ENCODE measurements at regions not wholly inside any gene's neighbourhood (a gene's known extent, or its start where the extent isn't known, plus 50 kb on each side); places are given as distances from the start of the nearest gene placed in this dataset.
"Not testable (repeated sequence)": the region's sequence is repeated elsewhere in the genome, so short reads cannot be mapped to it uniquely, and the experiment has no call there.

DNA sequence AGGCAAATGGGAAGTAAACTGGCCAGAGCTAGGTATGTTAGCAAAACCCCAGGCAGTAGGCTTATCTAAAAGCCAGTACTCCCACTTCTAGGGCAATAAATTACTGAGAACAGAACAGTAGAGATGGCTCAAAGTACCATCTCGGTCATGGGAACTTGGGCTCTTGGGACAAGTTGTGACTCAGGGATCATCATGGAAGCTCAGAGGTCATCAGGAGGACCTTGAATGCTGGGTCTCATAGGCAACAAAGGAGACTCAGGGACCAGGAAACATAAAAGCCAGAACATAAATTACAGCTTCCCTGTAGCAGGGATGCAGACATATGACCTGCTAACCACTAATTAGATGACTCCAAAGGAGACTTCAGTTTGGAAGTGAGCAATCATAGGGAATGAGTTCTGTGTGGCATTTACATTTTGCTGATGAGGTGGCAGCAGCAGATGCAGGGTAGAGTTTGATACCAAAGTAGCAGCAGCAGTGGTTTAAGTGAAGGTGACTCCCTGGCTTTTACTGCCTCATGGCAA is 97.6 kb upstream of the SCAF11 start:
- no peak for DNase-seq

- no peak for DNase-seq
Observed at GRCh38 chr12:46084666-46085631, 94.6 kb upstream of the SCAF11 start.

DNA sequence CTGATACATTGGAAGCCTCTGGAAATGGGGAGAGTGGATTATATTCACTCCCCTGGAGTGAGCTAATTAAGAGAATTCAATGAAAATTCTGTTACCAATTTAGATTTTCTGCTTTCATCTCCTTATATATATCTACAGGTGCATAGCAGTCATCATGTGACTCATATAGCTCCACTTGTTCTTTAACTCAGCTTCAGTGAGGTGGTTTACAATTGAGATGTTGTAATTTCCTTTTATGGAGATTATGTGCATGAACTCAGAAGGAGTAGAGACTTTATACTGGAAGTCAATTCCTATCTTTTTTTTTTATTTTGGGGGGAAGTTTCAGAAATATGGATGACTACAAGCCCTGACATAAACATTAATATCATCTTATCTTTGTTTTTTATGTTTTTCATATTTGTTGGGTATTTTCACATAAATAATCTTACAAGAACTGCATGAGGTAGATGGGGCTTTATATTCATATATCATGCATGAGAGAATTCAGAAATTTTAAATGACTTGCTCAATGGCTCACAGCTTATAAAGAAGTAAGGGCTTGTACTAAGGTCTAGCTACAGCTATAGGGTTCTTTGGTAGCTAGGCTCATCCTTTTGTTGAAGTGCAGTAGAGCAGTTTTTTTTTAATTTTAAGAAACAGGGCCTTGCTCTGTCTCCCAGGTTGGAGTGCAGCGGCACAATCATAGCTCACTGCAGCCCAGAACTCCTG is 92.3 kb upstream of the SCAF11 start:
- no peak for DNase-seq

- DNase-seq, result no peak
Observed at GRCh38 chr12:46073321-46073720, 82.9 kb upstream of the SCAF11 start.

- DNase-seq, result peak; percentile 41 to 58 (median 47)
Observed at GRCh38 chr12:46071769-46072624, 81.6 kb upstream of the SCAF11 start.

DNA sequence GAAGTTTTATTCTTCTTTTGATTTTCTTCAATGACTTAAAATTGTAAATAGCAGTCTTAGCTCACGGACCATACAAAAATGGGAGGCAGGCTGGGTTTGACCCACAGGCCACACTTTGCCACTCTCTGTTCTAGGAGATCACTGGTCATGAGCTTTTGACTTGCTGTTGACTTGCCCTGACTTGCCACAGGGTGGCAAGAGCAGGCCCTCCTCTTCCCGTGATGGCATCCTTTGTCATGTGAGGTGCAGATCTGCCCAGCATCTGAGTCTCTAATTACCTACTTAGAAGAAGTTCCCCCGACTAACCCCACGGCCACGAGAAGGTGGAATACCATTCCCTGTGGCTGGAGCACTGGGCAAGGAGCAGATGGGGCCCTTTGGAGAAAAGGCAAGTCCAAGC is 81.0 kb upstream of the SCAF11 start:
- DNase-seq, result no peak

GRCh38 chr12:46067094-46067493 is 76.7 kb upstream of the SCAF11 start:
- no peak for DNase-seq

DNA sequence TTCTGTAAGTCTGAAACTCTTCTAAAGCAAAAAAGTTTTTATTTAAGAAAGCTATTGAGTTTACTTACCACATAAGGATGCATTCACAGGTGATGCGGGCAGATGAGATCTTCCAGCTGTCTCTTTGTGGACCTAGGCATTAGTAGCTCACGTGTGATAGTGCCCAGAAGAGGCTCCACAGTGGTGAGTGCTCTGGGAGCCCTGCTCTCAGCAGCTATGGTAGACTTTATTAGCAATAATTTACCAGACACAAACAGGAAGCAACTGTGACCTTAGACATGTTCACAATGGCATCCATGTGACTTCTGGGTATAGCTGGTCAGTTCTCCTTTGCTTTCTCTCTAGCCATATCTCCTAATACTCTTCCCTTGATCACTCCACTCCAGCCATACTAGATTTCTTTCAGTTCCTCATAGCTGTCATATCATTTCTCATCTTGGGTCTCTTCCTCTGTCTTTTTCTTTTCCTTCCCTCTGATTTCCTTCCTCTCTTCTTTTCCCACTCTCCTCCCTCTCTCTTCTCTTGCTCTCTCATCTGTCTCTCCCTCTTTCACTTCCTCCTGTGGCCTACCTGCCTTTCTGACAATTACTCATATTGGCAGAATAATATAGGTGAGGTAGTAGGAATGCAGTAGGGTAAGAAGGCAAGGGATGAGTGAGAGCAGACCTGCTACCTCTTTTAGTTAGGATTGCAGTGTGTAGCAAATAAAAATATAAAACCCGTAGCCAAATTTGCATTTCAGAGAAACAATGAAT is 75.2 kb upstream of the SCAF11 start:
- DNase-seq, result no peak

DNA sequence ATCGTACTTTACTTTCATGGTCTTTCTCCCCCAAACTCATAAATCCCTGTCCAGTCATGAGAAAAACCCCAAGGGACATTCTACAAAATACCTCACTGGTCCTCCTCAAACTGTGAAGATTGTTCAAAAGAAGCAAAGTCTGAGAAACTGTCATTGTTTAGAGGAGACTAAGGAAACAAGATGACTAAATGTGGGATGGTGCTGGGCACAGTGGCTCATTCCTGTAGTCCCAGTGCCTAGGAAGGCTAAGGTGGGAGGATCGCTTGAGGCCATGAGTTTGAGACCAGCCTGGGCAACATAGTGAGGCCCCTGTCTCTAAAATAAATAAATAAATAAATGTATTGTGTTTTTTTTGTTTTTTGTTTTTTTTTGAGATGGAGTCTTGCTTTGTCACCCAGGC is 74.2 kb upstream of the SCAF11 start:
- no peak for DNase-seq

GRCh38 chr12:46058697-46059096 is 68.3 kb upstream of the SCAF11 start:
- DNase-seq, result not testable (repeated sequence)

DNA sequence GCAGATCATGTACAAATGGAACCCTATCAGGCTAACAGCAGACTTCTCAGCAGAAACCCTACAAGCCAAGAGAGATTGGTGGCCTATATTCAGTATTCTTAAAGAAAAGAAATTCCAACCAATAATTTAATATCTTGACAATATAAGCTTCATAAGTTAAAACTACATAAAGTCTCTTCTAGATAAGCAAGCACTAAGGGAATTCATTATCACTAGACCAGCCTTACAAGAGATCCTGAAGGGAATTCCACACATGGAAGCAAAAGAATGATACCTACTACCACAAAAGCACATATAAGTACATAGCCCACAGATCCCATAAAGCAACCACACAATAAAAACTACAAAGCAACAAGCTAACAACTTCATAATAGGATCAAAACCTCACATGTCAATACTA is 60.4 kb upstream of the SCAF11 start:
- DNase-seq, result no peak

DNA sequence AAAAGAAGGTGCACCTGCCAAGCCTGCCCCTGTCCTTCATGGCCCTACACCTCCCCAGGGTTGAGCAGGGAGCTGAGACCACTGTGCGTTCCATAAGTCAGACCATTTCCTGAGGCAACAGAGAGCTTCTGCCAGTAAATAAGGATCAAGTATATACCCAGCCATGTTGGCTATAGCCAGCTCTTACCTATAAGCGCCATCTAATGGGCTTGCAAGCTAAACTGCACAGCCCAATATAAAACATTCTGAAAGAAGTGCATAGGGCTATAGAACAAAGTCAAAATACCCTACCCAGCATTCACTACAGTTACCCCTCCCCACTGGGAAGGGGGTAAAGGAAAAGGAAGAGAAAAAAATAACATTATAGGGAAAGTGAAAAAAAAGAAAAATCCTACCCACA is 59.3 kb upstream of the SCAF11 start:
- DNase-seq, result no peak

DNA sequence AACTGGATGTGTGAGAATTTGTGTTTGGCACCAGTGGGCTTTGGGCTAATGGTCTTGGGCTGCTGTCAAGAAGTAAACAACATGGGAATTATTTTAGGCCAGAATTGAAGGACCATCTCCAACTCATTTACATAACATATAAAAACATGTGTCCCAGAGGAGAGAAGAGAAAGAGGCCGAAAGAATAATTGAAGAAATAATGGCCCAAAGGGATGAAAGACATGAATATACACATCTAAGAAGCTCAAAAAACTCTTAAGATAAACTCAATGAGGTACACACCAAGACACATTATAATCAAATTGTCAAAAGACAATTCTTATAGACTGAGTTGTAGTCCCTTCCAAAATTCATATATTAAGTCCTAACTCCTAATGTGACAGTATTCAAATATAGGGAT is 56.1 kb upstream of the SCAF11 start:
- DNase-seq, result no peak

DNA sequence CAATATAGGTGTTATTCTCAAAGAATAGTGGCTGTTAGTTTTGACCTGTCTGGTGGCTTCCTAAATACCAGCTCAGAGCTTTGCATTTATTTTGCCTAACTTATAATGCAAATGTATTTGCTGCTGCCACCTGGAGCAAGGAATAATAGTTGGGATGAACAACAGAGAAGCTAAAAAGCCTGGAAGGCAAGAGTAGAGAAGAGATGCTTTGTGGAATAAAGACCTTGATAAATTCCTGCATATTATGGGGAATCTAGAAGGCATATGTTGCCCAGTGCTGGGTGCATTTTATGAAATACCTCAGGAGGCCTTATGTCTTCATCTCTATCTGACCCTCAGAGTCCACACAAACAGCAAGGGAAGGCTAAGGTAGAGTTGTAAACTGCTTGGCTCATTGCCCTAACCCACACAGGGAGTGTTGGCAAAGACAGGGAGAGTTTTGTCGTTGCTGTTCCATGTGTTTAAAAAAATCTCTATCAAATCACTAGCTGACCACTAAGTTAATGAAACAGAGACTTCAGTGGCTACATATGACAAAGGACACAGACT is 53.7 kb upstream of the SCAF11 start:
- no peak for DNase-seq

All from muscle of back (tissue), 3 donors.